HL-60/S4 treated with phorbol 12-myristate 13-acetate at 8.2 ng/mL for 4 days and 3 days (cell line): ENCODE measurements at regions not wholly inside any gene's neighbourhood (a gene's known extent, or its start where the extent isn't known, plus 50 kb on each side); places are given as distances from the start of the nearest gene placed in this dataset.

Experiments
- in situ Hi-C: fragments of 300-500 bp; cut with MboI; formaldehyde crosslinking; loops from 2 replicates; pipeline ENCODE4 v1.15.0; 2022; ENCODE audit warnings: low sequenced_read_pairs

GRCh38 chr6:169887529-169888140, 136.2 kb downstream of the ERMARD start:
- in situ Hi-C loops: no loop called here

GRCh38 chr6:169886631-169887227, 135.3 kb downstream of the ERMARD start:
- in situ Hi-C loops: no loop called here

DNA sequence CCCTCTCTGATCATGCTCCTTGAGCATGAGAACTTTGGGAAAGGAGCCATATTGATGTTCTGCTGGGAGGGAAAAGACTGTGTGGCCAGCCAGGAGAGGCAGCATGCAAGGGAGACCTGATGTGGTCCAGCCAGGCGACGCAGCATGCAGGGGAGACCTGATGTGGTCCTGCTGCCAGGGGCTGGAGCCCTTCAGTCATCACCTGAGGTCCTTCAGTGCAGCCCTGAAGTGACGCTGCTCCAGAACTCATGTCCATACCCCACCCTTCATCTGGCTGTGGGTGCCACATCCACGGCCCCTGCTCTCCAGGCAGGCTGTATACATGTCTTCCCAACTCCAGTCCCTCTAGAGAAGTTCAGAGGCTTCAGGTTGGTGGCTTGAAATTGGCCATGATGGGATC, 134.4 kb downstream of the ERMARD start:
- in situ Hi-C loops: no loop called here

DNA sequence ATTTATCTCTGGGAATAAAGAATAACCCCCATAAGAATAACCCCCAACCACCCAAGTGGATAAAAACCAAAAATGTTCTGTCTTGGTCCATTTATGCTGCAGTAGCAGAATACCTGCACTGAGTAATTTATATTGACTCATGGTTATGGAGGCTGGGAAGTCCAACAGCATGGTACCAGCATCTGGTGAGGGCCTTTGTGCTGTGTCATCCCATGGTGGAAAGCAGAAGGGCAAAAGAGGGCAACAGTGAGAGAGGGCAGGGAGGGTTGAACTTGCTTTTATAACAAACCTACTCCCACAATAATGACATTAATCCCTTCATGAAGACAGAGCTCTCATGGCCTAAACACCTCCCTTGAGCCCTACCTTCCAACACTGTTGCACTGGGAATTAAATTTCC, 133.7 kb downstream of the ERMARD start:
- in situ Hi-C loops: no loop called here

- in situ Hi-C loops: no loop called here
These were observed 132.7 kb downstream of the ERMARD start for GRCh38 chr6:169884158-169884557.

GRCh38 chr6:169883316-169883715, 131.9 kb downstream of the ERMARD start:
- in situ Hi-C loops: no loop called here

DNA sequence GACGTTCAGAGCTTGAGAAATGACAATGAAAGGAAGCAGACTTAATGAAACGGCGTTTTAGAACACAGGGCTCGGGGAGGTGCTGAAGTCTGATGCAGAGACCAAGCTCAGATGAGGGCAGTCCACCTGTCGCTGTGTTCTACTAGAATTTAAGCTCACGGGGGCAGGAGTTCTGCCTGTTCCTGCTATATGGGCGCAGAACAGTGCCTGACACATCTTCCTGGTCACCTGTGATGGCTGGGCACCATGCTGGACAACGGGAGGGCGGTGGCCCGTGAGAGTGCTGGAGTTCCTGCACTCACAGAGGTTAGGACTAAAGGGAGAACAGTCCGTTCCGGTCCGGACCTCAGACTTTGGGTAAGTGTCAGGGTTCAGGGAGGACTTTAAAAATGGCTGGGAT, 130.6 kb downstream of the ERMARD start:
- in situ Hi-C loops: no loop called here

DNA sequence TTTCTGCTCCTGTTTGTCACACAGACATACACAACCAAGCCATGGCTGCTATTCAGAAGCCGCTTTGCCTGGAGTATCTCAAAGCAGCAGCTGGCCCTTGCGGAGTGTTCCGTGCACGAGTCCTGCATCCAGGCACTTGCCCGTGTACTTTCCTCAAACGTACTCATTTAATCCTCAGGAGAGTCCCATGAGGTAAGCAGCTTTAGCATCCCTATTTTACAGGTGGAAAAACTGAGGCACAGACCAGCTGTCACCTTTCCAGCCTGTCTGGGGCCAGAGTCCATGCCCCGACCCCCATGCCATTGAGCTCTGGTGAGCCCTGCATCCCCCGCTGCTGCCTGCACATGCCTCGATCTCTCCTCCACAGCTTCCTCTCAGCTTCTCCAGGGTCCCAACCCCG, 130.0 kb downstream of the ERMARD start:
- in situ Hi-C loops: no loop called here

- in situ Hi-C loops: no loop called here
These were observed 129.1 kb downstream of the ERMARD start for GRCh38 chr6:169880516-169880915.

DNA sequence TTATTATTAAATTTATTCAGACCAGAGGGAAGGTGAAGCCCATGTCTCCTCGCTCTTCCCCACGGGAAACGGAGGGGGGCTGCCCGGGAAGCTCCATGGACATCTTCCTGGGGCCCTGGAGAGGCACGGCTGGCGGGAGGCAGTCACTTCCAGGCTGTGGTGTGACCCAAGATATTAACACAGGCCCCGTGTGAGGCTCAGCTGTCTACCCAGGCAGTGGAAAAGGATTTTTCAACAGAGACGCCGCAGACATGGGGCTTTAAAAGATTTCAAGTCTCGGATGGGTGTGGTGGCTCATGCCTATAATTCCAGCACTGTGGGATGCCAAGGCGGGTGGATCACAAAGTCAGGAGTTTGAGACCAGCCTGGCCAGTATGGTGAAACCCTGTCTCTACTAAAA, 117.9 kb downstream of the ERMARD start:
- in situ Hi-C loops: no loop called here

DNA sequence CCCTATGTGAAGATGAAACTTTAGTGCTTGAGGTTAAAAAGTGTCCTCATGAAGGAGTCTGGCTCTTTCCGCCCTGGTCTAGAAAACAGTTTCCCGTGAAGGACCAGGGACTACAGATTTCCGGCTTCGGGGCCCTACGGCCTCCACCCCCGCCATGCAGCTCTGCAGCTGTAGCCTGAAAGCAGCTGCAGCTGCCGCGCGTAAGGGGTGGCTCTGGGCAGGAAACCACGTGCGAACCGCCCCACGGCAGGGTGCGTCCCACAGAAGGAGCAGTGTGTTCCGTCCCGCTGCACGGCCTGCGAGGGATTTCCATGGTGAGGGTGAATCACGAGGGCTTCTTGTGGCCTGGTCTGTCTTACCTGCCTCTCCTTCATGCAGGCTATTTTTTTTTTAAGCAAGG, 117.0 kb downstream of the ERMARD start:
- in situ Hi-C loops: no loop called here

GRCh38 chr6:169867751-169868191, 116.3 kb downstream of the ERMARD start:
- in situ Hi-C loops: no loop called here

- in situ Hi-C loops: no loop called here
These were observed 115.5 kb downstream of the ERMARD start for GRCh38 chr6:169866668-169867521.

- in situ Hi-C loops: no loop called here
These were observed 114.7 kb downstream of the ERMARD start for GRCh38 chr6:169866140-169866534.

DNA sequence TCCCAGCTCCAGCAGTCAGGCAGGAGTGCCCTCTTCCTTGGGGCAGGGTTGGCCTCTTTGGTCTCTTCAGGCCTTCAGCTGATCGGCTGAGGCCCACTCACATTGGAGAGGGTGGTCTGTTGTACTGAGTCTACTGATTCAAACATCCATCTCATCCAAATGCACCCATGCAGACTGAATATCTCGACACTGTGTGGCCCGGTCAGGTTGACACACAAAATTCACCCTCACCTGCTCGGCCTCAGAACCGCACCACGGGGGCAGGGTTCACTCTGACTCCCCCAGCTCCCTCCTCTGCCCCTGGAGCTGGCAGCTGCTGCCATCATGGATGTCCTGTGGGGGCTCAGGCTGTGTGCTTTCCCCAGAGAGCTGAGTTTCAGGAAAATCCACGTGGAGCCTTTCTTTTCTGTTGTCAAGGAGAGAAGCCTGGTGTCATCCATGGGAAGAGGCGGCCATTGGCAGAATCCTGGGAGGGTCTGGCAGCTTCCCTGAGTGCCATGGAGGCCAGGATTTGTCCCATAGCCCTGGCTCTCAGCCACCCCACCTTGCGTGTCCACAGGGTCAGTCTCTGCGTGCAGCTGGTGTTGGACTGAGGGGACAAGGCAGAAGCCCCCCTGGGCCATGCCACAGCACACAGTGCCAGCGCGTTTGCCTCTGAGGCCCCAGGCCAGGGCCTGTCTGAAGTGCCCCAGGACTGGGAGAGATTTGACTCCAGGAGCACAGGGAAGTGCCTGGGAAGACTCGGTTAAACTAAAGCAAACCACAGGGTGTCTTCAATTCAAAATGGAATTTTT, 114.1 kb downstream of the ERMARD start:
- in situ Hi-C loops: no loop called here

GRCh38 chr6:169864148-169865020, 113.0 kb downstream of the ERMARD start:
- in situ Hi-C loops: no loop called here

DNA sequence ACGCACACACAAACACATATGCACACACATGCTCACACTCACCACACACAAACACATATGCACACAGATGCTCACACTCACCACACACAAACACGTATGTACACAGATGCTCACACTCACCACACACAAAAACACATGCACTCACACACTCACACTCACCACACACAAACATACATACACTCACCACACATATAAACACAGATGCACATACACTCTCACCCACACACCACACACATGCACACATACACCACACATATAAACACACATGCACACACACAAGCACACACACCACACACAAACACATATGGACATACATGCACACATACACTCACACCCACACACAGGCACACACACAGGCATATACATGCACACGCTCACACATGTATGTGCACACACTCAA, 112.3 kb downstream of the ERMARD start:
- in situ Hi-C loops: no loop called here

DNA sequence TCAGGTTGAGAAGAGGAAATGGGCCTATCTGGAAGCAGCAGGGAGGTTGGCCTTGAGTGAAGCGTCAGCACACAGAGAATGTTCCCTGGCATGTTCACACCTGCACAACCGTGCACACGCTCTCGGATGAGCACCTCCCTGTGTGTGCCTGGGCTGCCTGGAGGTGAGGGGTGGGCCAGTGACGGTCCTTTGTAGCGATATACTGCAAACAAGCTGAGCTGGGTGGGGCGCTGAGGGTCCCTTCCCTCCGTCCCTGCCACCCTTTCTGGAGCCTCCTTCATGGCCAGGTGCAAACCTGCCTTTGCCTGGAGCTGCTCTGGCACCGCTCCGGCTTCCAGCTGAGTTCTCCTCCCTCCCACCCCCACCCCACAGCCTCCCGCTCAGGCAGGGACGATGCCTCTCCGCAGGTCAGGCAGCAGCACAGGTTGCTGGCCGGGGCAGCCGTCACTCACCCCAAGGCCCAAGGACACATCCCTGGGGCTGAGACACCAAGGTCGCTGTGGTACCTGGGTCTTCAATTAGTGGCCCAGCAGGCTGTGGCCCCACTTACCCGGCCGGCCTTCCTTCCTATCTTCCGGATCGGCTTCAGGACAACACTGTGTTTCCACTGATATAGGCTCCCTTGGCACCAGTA, 111.6 kb downstream of the ERMARD start:
- in situ Hi-C loops: no loop called here

DNA sequence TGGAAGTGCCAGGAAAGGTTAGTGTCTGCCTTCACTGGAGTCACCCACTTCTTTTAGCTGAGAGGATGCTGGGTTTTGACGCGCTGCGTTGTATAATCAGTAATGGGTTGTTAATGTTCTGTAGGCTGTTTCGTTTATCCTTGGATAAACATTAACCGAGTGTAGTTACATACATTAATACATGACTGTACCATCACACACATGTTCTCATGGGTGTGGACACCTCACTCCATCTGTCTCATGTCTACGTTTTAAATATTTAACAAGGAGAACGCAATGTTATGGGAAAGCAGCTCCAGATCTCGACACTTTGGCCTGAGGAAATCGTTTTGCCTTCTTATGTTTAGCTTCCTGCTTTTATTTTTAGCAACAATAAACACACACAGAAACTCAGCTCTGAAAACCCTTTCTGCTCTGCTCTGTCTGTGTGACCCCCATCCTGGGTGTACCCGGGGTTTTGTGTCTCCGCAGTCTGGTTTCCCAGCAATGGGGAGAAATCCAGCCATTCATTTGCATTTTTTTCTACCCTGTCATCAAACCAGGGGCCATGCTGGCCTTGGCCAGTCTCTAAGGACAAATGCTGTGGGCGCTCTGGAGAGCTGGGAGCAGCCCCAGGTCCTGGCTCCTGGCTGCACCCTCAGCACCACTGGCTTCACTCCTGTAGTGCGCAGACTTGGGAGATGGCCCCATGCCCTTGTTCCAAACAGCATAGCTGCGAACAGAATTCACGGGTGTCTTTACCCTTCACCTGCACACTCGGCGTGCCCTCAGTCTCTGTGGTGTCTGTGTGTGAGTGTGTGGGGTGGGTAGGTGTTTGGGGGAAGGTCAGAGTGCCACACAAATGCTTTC, 110.8 kb downstream of the ERMARD start:
- in situ Hi-C loops: no loop called here
